ENCODE measurements at regions not wholly inside any gene's neighbourhood (a gene's known extent, or its start where the extent isn't known, plus 50 kb on each side); places are given as distances from the start of the nearest gene placed in this dataset.

- TF ChIP-seq CTCF (IDR thresholded peaks at IDR 0.05) (no peak), POLR2AphosphoS5 (IDR thresholded peaks at IDR 0.05) (no peak)
These were observed 109.4 kb upstream of the SPACA1 start for GRCh38 chr6:87938287-87938686.

All from breast epithelium (tissue), 3 donors.